Stimulated activated naive B cell treated with anti-CD40 and anti-IgM and Interleukin-4, amounts not matched to agents 10 μg/mL and 1 μg/mL and 100 μg/mL, for 72 hours (primary cell): ENCODE measurements at regions not wholly inside any gene's neighbourhood (a gene's known extent, or its start where the extent isn't known, plus 50 kb on each side); places are given as distances from the start of the nearest gene placed in this dataset.
"Not testable (repeated sequence)": the region's sequence is repeated elsewhere in the genome, so short reads cannot be mapped to it uniquely, and the experiment has no call there.

Source experiments
- ATAC-seq, 2 donors: fragments of 150-1000 bp; cut with Tn5 transposase; replicated peaks; 2 replicates each; pipeline ENCODE4 v1.10.0; 2021; ENCODE audit warnings: moderate library complexity in 1 of 2
- DNase-seq: peaks from one replicate; pipeline ENCODE4 v3.0.0; 2021
- H3K27ac Mint-ChIP-seq: one replicate; pipeline ENCODE4 v1.8.0; 2022; ENCODE audit warnings: mild to moderate bottlenecking, mixed read lengths
- H3K27me3 Mint-ChIP-seq, 2 donors: one replicate each; pipeline ENCODE4 v1.8.0; 2022; ENCODE audit warnings: mixed read lengths in 2 of 2
- H3K36me3 Mint-ChIP-seq, 2 donors: one replicate each; pipeline ENCODE4 v1.8.0; 2022; ENCODE audit warnings: mixed read lengths in 2 of 2, mild to moderate bottlenecking in 1 of 2
- H3K4me1 Mint-ChIP-seq, 2 donors: one replicate each; pipeline ENCODE4 v1.8.0; 2022; ENCODE audit warnings: mixed read lengths in 2 of 2, mild to moderate bottlenecking in 1 of 2
- H3K4me3 Mint-ChIP-seq, 2 donors: one replicate each; pipeline ENCODE4 v1.8.0; 2022; ENCODE audit warnings: mild to moderate bottlenecking in 2 of 2, mixed read lengths in 2 of 2, moderate library complexity in 1 of 2
- H3K9me3 Mint-ChIP-seq, 2 donors: one replicate each; pipeline ENCODE4 v1.8.0; 2022; ENCODE audit warnings: mixed read lengths in 2 of 2, mild to moderate bottlenecking in 1 of 2

GRCh38 chr9:7313389-7313788 is 486.2 kb downstream of the DMAC1 start:
- H3K27me3 Mint-ChIP-seq: peaks cover 0 to 4% of the 10 kb centered on the region in 2 donors
- ATAC-seq (no peak), DNase-seq (no peak)
- H3K9me3 Mint-ChIP-seq: peaks cover 32 to 40% of the 10 kb centered on the region in 2 donors
- no peak overlapping the region for H3K27ac Mint-ChIP-seq
- H3K36me3 Mint-ChIP-seq: peaks cover 5 to 7% of the 10 kb centered on the region in 2 donors
- no peak overlapping the region for H3K4me3 Mint-ChIP-seq
- H3K4me1 Mint-ChIP-seq: no peaks in the 10 kb centered on the region

GRCh38 chr9:7309051-7309450 is 490.5 kb downstream of the DMAC1 start:
- Mint-ChIP-seq H3K27me3 (peaks cover 16 to 23% of the 10 kb centered on the region in 2 donors), H3K9me3 (peaks cover 34 to 45% of the 10 kb centered on the region in 2 donors)
- H3K36me3 Mint-ChIP-seq, ATAC-seq, H3K4me1 Mint-ChIP-seq, DNase-seq, H3K27ac Mint-ChIP-seq, H3K4me3 Mint-ChIP-seq: not testable (repeated sequence)

GRCh38 chr9:7305677-7306076 is 493.9 kb downstream of the DMAC1 start:
- no peak overlapping the region for H3K27ac Mint-ChIP-seq
- H3K4me3 Mint-ChIP-seq: no peak overlapping the region
- peaks cover 19 to 24% of the 10 kb centered on the region in 2 donors for H3K9me3 Mint-ChIP-seq
- no peaks in the 10 kb centered on the region for H3K4me1 Mint-ChIP-seq
- H3K27me3 Mint-ChIP-seq: peaks cover 28 to 29% of the 10 kb centered on the region in 2 donors
- H3K36me3 Mint-ChIP-seq: no peaks in the 10 kb centered on the region
- ATAC-seq: no peak
- DNase-seq: no peak

DNA sequence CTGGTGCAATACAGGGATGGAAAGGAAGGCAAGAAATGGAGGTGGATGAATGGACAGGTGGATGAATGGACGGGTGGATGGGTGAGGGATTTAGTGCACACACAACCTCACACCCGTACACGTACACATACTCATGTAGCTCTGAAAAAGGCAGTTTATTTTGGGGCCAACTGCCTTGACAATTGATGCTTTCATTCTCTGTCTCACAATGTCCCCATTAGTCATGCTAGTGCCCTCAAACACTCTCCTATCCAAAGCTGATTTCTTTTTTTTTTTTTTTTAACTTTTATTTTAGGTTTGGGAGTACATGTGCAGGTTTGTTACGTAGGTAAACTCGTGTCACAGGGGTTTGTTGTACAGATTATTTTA is 495.0 kb downstream of the DMAC1 start:
- H3K4me1 Mint-ChIP-seq: no peaks in the 10 kb centered on the region

GRCh38 chr9:7303907-7304626 is 495.5 kb downstream of the DMAC1 start:
- H3K27me3 Mint-ChIP-seq: peaks cover 28 to 29% of the 10 kb centered on the region in 2 donors
- DNase-seq (no peak), ATAC-seq (no peak)
- H3K9me3 Mint-ChIP-seq: peaks cover 7 to 12% of the 10 kb centered on the region in 2 donors
- H3K27ac Mint-ChIP-seq: no peak overlapping the region
- no peaks in the 10 kb centered on the region for H3K36me3 Mint-ChIP-seq
- no peak overlapping the region for H3K4me3 Mint-ChIP-seq
- H3K4me1 Mint-ChIP-seq: no peaks in the 10 kb centered on the region

More for the DNA sequence above, 495.0 kb downstream of the DMAC1 start:
- Mint-ChIP-seq H3K27me3 (peaks cover 28 to 29% of the 10 kb centered on the region in 2 donors), H3K36me3 (no peaks in the 10 kb centered on the region), H3K9me3 (peaks cover 11 to 16% of the 10 kb centered on the region in 2 donors), H3K27ac (no peak overlapping the region), H3K4me3 (no peak overlapping the region)
- DNase-seq (no peak), ATAC-seq (no peak)

- peak; percentile 32 to 33 for ATAC-seq
These were observed 499.1 kb downstream of the DMAC1 start for GRCh38 chr9:7300484-7300883.

GRCh38 chr9:7298123-7298522 is 501.5 kb downstream of the DMAC1 start:
- H3K36me3 Mint-ChIP-seq: no peaks in the 10 kb centered on the region
- no peaks in the 10 kb centered on the region for H3K9me3 Mint-ChIP-seq
- ATAC-seq (peak; percentile 98 to 99), DNase-seq (peak; percentile 67)
- peaks cover 4 to 27% of the 10 kb centered on the region in 2 donors for H3K27me3 Mint-ChIP-seq
- peak overlapping the region; percentile 65 for H3K27ac Mint-ChIP-seq
- peaks cover 7 to 19% of the 10 kb centered on the region in 2 donors for H3K4me1 Mint-ChIP-seq
- peak overlapping the region; percentile 49 to 62 for H3K4me3 Mint-ChIP-seq

More at GRCh38 chr9:7300484-7300883, 499.1 kb downstream of the DMAC1 start:
- DNase-seq: no peak
- Mint-ChIP-seq H3K27me3 (peaks cover 20 to 21% of the 10 kb centered on the region in 2 donors), H3K27ac (no peak overlapping the region), H3K9me3 (no peaks in the 10 kb centered on the region), H3K36me3 (no peaks in the 10 kb centered on the region), H3K4me1 (peaks cover 7 to 19% of the 10 kb centered on the region in 2 donors), H3K4me3 (no peak overlapping the region)

DNA sequence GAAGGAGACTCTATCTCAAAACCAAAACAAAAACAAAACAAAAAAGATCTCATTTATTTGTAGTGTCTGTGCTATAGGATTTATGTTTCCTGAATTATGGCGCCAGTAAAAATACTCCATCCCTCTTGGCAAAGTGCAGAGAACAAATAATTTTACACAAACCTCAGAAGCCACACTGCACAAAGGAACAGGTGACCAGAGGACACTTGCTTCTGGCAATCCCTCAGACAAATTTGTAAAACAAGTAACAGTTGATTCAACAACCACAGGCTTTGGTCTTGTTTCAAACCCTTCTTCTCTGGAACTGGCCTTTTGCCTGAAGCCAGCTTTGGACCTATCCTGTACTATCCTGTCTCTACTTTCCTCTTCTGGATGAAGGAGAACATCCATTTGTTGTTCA is 502.1 kb downstream of the DMAC1 start:
- Mint-ChIP-seq H3K36me3 (no peaks in the 10 kb centered on the region), H3K4me3 (peak overlapping the region; percentile 49 to 62), H3K9me3 (no peaks in the 10 kb centered on the region), H3K27ac (peak overlapping the region; percentile 65), H3K4me1 (peaks cover 7 to 19% of the 10 kb centered on the region in 2 donors), H3K27me3 (peaks cover 3 to 24% of the 10 kb centered on the region in 2 donors)
- ATAC-seq (no peak), DNase-seq (no peak)

GRCh38 chr9:7293091-7293490 is 506.5 kb downstream of the DMAC1 start:
- H3K4me3 Mint-ChIP-seq: no peak overlapping the region
- H3K4me1 Mint-ChIP-seq: peaks cover 16 to 28% of the 10 kb centered on the region in 2 donors
- H3K27me3 Mint-ChIP-seq: peaks cover 4 to 21% of the 10 kb centered on the region in 2 donors
- H3K9me3 Mint-ChIP-seq: peaks cover 0 to 2% of the 10 kb centered on the region in 2 donors
- H3K27ac Mint-ChIP-seq: no peak overlapping the region
- ATAC-seq: no peak
- H3K36me3 Mint-ChIP-seq: no peaks in the 10 kb centered on the region
- DNase-seq: no peak

DNA sequence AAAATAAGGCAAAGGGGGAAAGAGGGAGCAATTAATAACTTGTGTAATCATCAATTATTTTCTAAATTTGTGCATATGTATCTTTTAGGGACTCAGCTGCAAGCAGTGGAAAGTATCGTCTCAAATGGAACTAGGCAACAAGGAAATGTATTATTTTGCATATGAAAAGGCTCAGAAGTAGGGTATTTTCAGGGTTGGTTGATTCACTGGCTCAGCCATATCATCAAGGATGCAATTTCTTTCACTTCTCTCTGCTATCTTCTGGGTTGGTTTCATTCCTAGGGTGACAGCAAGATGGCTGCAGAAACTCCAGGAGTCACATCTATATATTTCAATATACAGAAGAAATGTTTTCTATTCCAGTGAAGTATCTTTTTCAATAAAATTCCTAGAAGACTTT is 509.8 kb downstream of the DMAC1 start:
- DNase-seq (no peak), ATAC-seq (peak; percentile 89 to 92)
- Mint-ChIP-seq H3K4me3 (no peak overlapping the region), H3K27ac (no peak overlapping the region), H3K4me1 (peaks cover 12 to 15% of the 10 kb centered on the region in 2 donors), H3K36me3 (no peaks in the 10 kb centered on the region), H3K27me3 (peaks cover 8 to 19% of the 10 kb centered on the region in 2 donors), H3K9me3 (peaks cover 0 to 2% of the 10 kb centered on the region in 2 donors)

DNA sequence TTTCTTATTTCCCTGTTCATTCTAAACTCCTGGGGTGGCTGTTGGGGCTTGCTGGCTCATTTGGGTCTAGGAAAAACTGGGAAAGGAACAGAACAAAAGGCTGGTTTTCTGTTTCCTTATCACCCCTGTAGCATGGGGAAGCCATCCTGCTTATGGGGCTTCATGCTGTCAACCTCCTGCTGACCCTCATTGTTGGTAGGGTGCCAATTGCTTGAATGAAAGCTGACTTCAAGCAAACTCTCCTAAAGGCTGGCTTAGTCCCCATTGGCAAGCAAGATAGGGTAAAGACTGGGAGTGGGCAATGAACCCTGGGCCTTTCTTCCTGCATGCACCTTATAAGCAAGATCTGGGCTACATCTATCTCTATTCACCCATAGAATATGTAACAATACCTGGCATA is 511.6 kb downstream of the DMAC1 start:
- Mint-ChIP-seq H3K4me3 (no peak overlapping the region), H3K27ac (no peak overlapping the region), H3K27me3 (peaks cover 9 to 12% of the 10 kb centered on the region in 2 donors), H3K36me3 (no peaks in the 10 kb centered on the region), H3K9me3 (peaks cover 0 to 2% of the 10 kb centered on the region in 2 donors), H3K4me1 (peaks cover 12 to 15% of the 10 kb centered on the region in 2 donors)
- DNase-seq (no peak), ATAC-seq (no peak)

- H3K27me3 Mint-ChIP-seq: peaks cover 14 to 16% of the 10 kb centered on the region in 2 donors
- no peak overlapping the region for H3K27ac Mint-ChIP-seq
- H3K36me3 Mint-ChIP-seq: no peaks in the 10 kb centered on the region
- DNase-seq (no peak), ATAC-seq (no peak)
- H3K4me3 Mint-ChIP-seq: no peak overlapping the region
- H3K9me3 Mint-ChIP-seq: peaks cover 2 to 4% of the 10 kb centered on the region in 2 donors
- H3K4me1 Mint-ChIP-seq: peaks cover 12 to 15% of the 10 kb centered on the region in 2 donors
These were observed 512.5 kb downstream of the DMAC1 start for GRCh38 chr9:7287065-7287464.

GRCh38 chr9:7286101-7286500 is 513.5 kb downstream of the DMAC1 start:
- Mint-ChIP-seq H3K4me1 (peaks cover 12 to 15% of the 10 kb centered on the region in 2 donors), H3K27me3 (peaks cover 16 to 22% of the 10 kb centered on the region in 2 donors), H3K36me3 (no peaks in the 10 kb centered on the region), H3K27ac (no peak overlapping the region), H3K4me3 (no peak overlapping the region), H3K9me3 (peaks cover 2 to 5% of the 10 kb centered on the region in 2 donors)
- DNase-seq (no peak), ATAC-seq (no peak)

DNA sequence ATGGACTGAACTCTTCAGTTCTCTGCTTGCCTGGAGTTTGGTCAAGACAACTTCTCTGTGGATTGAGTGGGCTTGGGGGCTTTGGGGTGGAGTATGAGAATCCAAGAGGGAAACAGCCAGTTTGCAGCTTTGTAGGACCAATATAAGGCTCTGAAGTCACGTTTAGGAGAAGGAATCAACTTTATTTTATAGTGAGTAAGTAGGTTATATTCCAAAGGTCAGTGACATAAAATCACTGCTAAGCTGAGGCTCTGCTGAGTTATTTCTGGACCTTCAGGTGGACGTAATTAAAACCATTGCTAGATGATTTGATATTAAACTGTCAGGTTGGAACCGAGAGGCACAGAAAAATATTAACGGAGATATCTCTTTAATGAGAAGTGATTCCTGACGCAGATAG is 514.4 kb downstream of the DMAC1 start:
- no peak overlapping the region for H3K4me3 Mint-ChIP-seq
- no peak for ATAC-seq
- no peak overlapping the region for H3K27ac Mint-ChIP-seq
- H3K9me3 Mint-ChIP-seq: peaks cover 2 to 12% of the 10 kb centered on the region in 2 donors
- peaks cover 12 to 15% of the 10 kb centered on the region in 2 donors for H3K4me1 Mint-ChIP-seq
- no peaks in the 10 kb centered on the region for H3K36me3 Mint-ChIP-seq
- peaks cover 16 to 30% of the 10 kb centered on the region in 2 donors for H3K27me3 Mint-ChIP-seq
- no peak for DNase-seq

- peaks cover 9 to 13% of the 10 kb centered on the region in 2 donors for H3K4me1 Mint-ChIP-seq
These were observed 515.1 kb downstream of the DMAC1 start for GRCh38 chr9:7284517-7284916.

More at GRCh38 chr9:7284517-7284916, 515.1 kb downstream of the DMAC1 start:
- ATAC-seq: no peak
- H3K27ac Mint-ChIP-seq: no peak overlapping the region
- peaks cover 16 to 30% of the 10 kb centered on the region in 2 donors for H3K27me3 Mint-ChIP-seq
- no peaks in the 10 kb centered on the region for H3K36me3 Mint-ChIP-seq
- no peak for DNase-seq
- H3K4me3 Mint-ChIP-seq: no peak overlapping the region
- peaks cover 2 to 12% of the 10 kb centered on the region in 2 donors for H3K9me3 Mint-ChIP-seq
